ENCODE measurements at regions not wholly inside any gene's neighbourhood (a gene's known extent, or its start where the extent isn't known, plus 50 kb on each side); places are given as distances from the start of the nearest gene placed in this dataset.
A peak's percentile ranks its signal among the peaks of the same experiment; 100 is the strongest.

- H3K79me1 ChIP-seq (ENCODE audit: low read depth, low read length) = no peaks in the 10 kb centered on the region
- no peak overlapping the region for H2BK12ac ChIP-seq (ENCODE audit: low read depth, low read length)
- H3K27me3 ChIP-seq (replicated peaks in 1 of 4; ENCODE audit: control insufficient read depth in 3 of 4, extremely low read depth in 1 of 4, insufficient read depth in 3 of 4, low read length in 3 of 4) = no peaks in the 10 kb centered on the region
- no peaks in the 10 kb centered on the region for H3K9me3 ChIP-seq (ENCODE audit: insufficient read depth in 2 of 2, low read depth in 1 of 2, low read length in 1 of 2)
- H2BK120ac ChIP-seq (replicated peaks; ENCODE audit: low read depth, low read length) = no peak overlapping the region
- H3K79me2 ChIP-seq (ENCODE audit: control insufficient read depth in 1 of 2, insufficient read depth in 2 of 2, low read length in 2 of 2) = no peaks in the 10 kb centered on the region
- H4K91ac ChIP-seq (replicated peaks; ENCODE audit: insufficient read length, low read length) = no peak overlapping the region
- peak in 1 of 2 experiments; percentile 39 for DNase-seq (ENCODE audit: low read depth in 1 of 2, low spot score in 2 of 2)
- H3K27ac ChIP-seq (ENCODE audit: low read depth, low read length) = no peak overlapping the region
- H3K4me1 ChIP-seq (replicated peaks in 1 of 4; ENCODE audit: control insufficient read depth in 3 of 4, insufficient read depth in 4 of 4, low read length in 3 of 4) = peaks cover 0 to 3% (median 0%) of the 10 kb centered on the region in 4 experiments; a peak in 2 of 7 replicates
- no peak overlapping the region for H3K9ac ChIP-seq (replicated peaks in 1 of 4; ENCODE audit: extremely low read depth in 1 of 4, low read depth in 3 of 4, low read length in 3 of 4)
- H3K23ac ChIP-seq (ENCODE audit: insufficient read length) = no peak overlapping the region
- no peak overlapping the region for H3K4me2 ChIP-seq (ENCODE audit: insufficient read depth in 1 of 2, low read depth in 2 of 2, low read length in 2 of 2)
- FAIRE-seq = no peak
- H3K23me2 ChIP-seq (ENCODE audit: low read depth, low read length) = no peaks in the 10 kb centered on the region; the same call in 1 of the 2 replicates
- H2AK5ac ChIP-seq (ENCODE audit: low read depth, low read length) = peak overlapping the region; percentile 39; the same call in 1 of the 2 replicates
- no peak overlapping the region for H3K4me3 ChIP-seq (ENCODE audit: extremely low read depth in 1 of 4, insufficient read depth in 2 of 4, low read depth in 3 of 4, low read length in 4 of 4)
- no peak overlapping the region for H4K5ac ChIP-seq (ENCODE audit: insufficient read length, low read depth, low read length)
- H3K4ac ChIP-seq (replicated peaks; ENCODE audit: insufficient read length, low read depth, low read length) = no peak overlapping the region
- no peaks in the 10 kb centered on the region for H3K36me3 ChIP-seq (ENCODE audit: control insufficient read depth in 2 of 4, insufficient read depth in 4 of 4, low read length in 3 of 4)
- no peak overlapping the region for H2BK20ac ChIP-seq (ENCODE audit: low read length)
- H2BK5ac ChIP-seq (ENCODE audit: low read depth, low read length) = no peak overlapping the region
- ChIA-PET CTCF (ENCODE audit: partially characterized antibody) (no interaction called here), POLR2A (ENCODE audit: partially characterized antibody) (no interaction called here)
- H4K20me1 ChIP-seq (replicated peaks in 1 of 2; ENCODE audit: control insufficient read depth in 1 of 2, insufficient read depth in 2 of 2, low read length in 2 of 2) = no peaks in the 10 kb centered on the region
- no peak overlapping the region for H3K14ac ChIP-seq (ENCODE audit: insufficient read length)
- WGBS, 2 experiments (ENCODE audit: extremely low coverage in 1 of 2, insufficient coverage in 1 of 2, insufficient read length in 1 of 2, insufficient replicate concordance in 2 of 2, low coverage in 1 of 2, low lambda C conversion rate in 2 of 2, missing lambda C conversion rate in 1 of 2) = 90% methylated on average over 6 of the region's 6 CpGs; no CpG with 5 or more reads in 1 of the 2 experiments
- no peak overlapping the region for H2BK15ac ChIP-seq (ENCODE audit: low read length)
- peak overlapping the region; percentile 35; the same call in 1 of the 2 replicates for H4K8ac ChIP-seq (ENCODE audit: extremely low read depth, insufficient read depth, low read length)
- H3K56ac ChIP-seq (replicated peaks; ENCODE audit: insufficient read length, low read depth, low read length) = no peak overlapping the region
- H3K18ac ChIP-seq (ENCODE audit: extremely low read depth, low read length) = no peak overlapping the region
- no peak overlapping the region for H2AFZ ChIP-seq (ENCODE audit: low read length)
- TF ChIP-seq SP4 (IDR thresholded peaks at IDR 0.05; ENCODE audit: low read length) (no peak), SP1 (IDR thresholded peaks at IDR 0.05; ENCODE audit: low read depth, low read length) (no peak), TEAD4 (IDR thresholded peaks at IDR 0.05; ENCODE audit: low read depth, low read length) (no peak), POLR2A (IDR thresholded peaks at IDR 0.05; ENCODE audit: control extremely low read depth in 1 of 2, low read depth in 2 of 2, low read length in 2 of 2) (no peak), ATF3 (IDR thresholded peaks at IDR 0.05; ENCODE audit: insufficient read depth, low read depth, low read length) (no peak), BCL11A (IDR thresholded peaks at IDR 0.05; ENCODE audit: low read depth in 2 of 2, low read length in 2 of 2) (no peak), GABPA (IDR thresholded peaks at IDR 0.05; ENCODE audit: borderline replicate concordance, insufficient read depth, low read length) (no peak), YY1 (IDR thresholded peaks at IDR 0.05; ENCODE audit: low read depth, low read length) (no peak), EGR1 (IDR thresholded peaks at IDR 0.05; ENCODE audit: borderline replicate concordance, low read depth, low read length) (no peak)
- TF ChIP-seq, protein P1, sequence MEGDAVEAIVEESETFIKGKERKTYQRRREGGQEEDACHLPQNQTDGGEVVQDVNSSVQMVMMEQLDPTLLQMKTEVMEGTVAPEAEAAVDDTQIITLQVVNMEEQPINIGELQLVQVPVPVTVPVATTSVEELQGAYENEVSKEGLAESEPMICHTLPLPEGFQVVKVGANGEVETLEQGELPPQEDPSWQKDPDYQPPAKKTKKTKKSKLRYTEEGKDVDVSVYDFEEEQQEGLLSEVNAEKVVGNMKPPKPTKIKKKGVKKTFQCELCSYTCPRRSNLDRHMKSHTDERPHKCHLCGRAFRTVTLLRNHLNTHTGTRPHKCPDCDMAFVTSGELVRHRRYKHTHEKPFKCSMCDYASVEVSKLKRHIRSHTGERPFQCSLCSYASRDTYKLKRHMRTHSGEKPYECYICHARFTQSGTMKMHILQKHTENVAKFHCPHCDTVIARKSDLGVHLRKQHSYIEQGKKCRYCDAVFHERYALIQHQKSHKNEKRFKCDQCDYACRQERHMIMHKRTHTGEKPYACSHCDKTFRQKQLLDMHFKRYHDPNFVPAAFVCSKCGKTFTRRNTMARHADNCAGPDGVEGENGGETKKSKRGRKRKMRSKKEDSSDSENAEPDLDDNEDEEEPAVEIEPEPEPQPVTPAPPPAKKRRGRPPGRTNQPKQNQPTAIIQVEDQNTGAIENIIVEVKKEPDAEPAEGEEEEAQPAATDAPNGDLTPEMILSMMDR (IDR thresholded peaks at IDR 0.05; ENCODE audit: control extremely low read depth in 1 of 3, insufficient read depth in 1 of 3, low read depth in 1 of 3, low read length in 3 of 3) = no peak
These were observed 116.5 kb downstream of the CYLD start for GRCh38 chr16:50858376-50858775.
